ENCODE measurements at regions not wholly inside any gene's neighbourhood (a gene's known extent, or its start where the extent isn't known, plus 50 kb on each side); places are given as distances from the start of the nearest gene placed in this dataset.

DNA sequence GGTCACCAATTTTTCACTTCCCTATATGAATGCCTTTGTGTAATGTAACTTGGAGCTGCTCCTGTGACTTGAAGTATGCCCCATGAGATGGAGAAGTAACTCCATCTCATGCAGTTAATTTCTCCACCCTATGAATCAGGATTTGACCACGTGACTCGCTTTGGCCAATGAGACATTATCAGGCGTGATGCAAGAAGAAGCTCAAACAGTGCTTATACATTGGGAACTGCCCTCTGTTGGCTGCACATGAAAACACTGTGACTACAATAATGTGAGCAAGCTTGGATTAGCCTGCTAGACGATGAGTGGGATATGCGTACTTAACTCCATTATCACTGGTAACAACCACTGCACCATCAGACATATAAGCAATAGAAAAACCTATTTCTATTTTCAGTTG is 684.4 kb downstream of the PLA2G4A start:
- TF ChIP-seq EZH2 (IDR thresholded peaks at IDR 0.05; ENCODE audit: insufficient read depth, poor library complexity, severe bottlenecking) (no peak), EZH2phosphoT487 (IDR thresholded peaks at IDR 0.05; ENCODE audit: insufficient read depth, low read depth) (no peak)
